22Rv1 (cell line): ENCODE measurements at regions not wholly inside any gene's neighbourhood (a gene's known extent, or its start where the extent isn't known, plus 50 kb on each side); places are given as distances from the start of the nearest gene placed in this dataset.

Source experiments
- H3K27ac ChIP-seq: fragments of 450-650 bp; 2 replicates; pipeline ENCODE4 v1.5.1; 2017
- CTCF ChIP-seq: fragments of 450-650 bp; IDR thresholded peaks from 2 replicates; pipeline ENCODE4 v1.5.1; 2017; ENCODE audit warnings: mild to moderate bottlenecking
- ZFX ChIP-seq: fragments of 450-650 bp; IDR thresholded peaks from 2 replicates; pipeline ENCODE4 v1.6.1; 2017; ENCODE audit warnings: antibody characterized with exemption, borderline replicate concordance

- H3K27ac ChIP-seq = no peak overlapping the region
- no peak for TF ChIP-seq CTCF
These were observed 221.7 kb upstream of the CIBAR2 start for GRCh38 chr16:85333744-85334640.

GRCh38 chr16:85334718-85335583, 222.7 kb upstream of the CIBAR2 start:
- peak overlapping the region; percentile 33; the same call in 1 of the 2 replicates for H3K27ac ChIP-seq
- TF ChIP-seq ZFX (no peak), CTCF (peak; percentile 33)

- H3K27ac ChIP-seq = peak overlapping the region; percentile 33; the same call in 1 of the 2 replicates
- no peak for TF ChIP-seq CTCF
- no peak for TF ChIP-seq ZFX
These were observed 223.6 kb upstream of the CIBAR2 start for GRCh38 chr16:85335584-85336491.

- TF ChIP-seq CTCF (no peak), ZFX (no peak)
These were observed 225.8 kb upstream of the CIBAR2 start for GRCh38 chr16:85337910-85338637.

GRCh38 chr16:85338638-85338982, 226.3 kb upstream of the CIBAR2 start:
- H3K27ac ChIP-seq = no peak overlapping the region
- no peak for TF ChIP-seq CTCF
- no peak for TF ChIP-seq ZFX

More at GRCh38 chr16:85337910-85338637, 225.8 kb upstream of the CIBAR2 start:
- no peak overlapping the region for H3K27ac ChIP-seq

- no peak for TF ChIP-seq CTCF
- TF ChIP-seq ZFX = no peak
- H3K27ac ChIP-seq = no peak overlapping the region
These were observed 226.9 kb upstream of the CIBAR2 start for GRCh38 chr16:85338989-85339685.
